ENCODE measurements at regions not wholly inside any gene's neighbourhood (a gene's known extent, or its start where the extent isn't known, plus 50 kb on each side); places are given as distances from the start of the nearest gene placed in this dataset.
"Not testable (repeated sequence)": the region's sequence is repeated elsewhere in the genome, so short reads cannot be mapped to it uniquely, and the experiment has no call there.

DNA sequence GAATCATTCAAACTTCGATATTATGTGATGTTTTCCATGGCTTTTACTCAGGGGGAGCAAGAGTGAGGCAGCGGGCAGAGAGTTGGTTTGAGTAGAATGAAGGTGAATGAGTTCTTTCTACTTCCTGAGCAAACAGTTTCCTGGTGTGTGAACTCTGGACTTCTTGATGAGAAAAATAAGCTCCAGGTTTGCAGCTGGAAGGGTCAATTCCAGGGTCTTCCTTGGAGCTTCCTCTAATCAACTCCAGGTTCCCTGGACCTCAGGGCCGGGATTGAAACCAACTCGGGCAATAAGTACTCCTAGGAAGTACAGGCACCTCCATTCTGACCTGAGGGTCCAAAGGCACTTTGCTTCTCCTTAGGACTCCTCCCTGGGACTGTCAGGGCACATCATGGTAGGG is 243.6 kb upstream of the ONECUT1 start:
- DNase-seq, result no peak
- H3K27ac Mint-ChIP-seq (ENCODE audit: unreplicated experiment), result no peak overlapping the region
- H3K27me3 Mint-ChIP-seq (ENCODE audit: unreplicated experiment), result peaks cover 6% of the 10 kb centered on the region
- H3K4me1 Mint-ChIP-seq (ENCODE audit: low read depth, unreplicated experiment), result peaks cover 7% of the 10 kb centered on the region
- no peak overlapping the region for H3K4me3 Mint-ChIP-seq (ENCODE audit: unreplicated experiment)
- no peaks in the 10 kb centered on the region for H3K9me3 Mint-ChIP-seq (ENCODE audit: unreplicated experiment)
- no peaks in the 10 kb centered on the region for H3K36me3 Mint-ChIP-seq (ENCODE audit: unreplicated experiment)
- TF ChIP-seq, protein P1, sequence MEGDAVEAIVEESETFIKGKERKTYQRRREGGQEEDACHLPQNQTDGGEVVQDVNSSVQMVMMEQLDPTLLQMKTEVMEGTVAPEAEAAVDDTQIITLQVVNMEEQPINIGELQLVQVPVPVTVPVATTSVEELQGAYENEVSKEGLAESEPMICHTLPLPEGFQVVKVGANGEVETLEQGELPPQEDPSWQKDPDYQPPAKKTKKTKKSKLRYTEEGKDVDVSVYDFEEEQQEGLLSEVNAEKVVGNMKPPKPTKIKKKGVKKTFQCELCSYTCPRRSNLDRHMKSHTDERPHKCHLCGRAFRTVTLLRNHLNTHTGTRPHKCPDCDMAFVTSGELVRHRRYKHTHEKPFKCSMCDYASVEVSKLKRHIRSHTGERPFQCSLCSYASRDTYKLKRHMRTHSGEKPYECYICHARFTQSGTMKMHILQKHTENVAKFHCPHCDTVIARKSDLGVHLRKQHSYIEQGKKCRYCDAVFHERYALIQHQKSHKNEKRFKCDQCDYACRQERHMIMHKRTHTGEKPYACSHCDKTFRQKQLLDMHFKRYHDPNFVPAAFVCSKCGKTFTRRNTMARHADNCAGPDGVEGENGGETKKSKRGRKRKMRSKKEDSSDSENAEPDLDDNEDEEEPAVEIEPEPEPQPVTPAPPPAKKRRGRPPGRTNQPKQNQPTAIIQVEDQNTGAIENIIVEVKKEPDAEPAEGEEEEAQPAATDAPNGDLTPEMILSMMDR (IDR thresholded peaks at IDR 0.05; ENCODE audit: partially characterized antibody, unreplicated experiment), result no peak

DNA sequence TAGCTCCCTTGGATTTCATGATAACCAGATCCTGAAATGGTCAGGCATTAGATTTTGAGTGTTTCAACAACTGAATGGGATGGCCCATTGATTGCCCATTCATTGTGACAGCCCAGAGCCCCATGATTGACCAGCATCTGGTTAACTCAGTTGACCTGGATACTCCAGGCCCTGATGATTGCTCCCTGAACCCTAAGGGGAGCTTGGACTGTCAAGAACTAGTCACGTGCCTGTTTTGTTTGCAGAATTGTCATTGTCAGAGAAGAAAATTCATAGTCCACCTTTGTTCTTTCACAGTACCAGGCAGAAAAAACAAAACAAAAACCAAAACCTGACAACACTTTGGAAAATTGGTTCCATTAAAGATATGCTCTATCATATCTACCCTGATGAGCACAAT is 241.3 kb upstream of the ONECUT1 start:
- H3K9me3 Mint-ChIP-seq (ENCODE audit: unreplicated experiment), result peaks cover 2% of the 10 kb centered on the region
- H3K4me3 Mint-ChIP-seq (ENCODE audit: unreplicated experiment), result no peak overlapping the region
- H3K36me3 Mint-ChIP-seq (ENCODE audit: unreplicated experiment), result no peaks in the 10 kb centered on the region
- H3K27me3 Mint-ChIP-seq (ENCODE audit: unreplicated experiment), result no peaks in the 10 kb centered on the region
- DNase-seq, result no peak
- TF ChIP-seq, protein P1 (IDR thresholded peaks at IDR 0.05; ENCODE audit: partially characterized antibody, unreplicated experiment), result no peak
- no peaks in the 10 kb centered on the region for H3K4me1 Mint-ChIP-seq (ENCODE audit: low read depth, unreplicated experiment)
- no peak overlapping the region for H3K27ac Mint-ChIP-seq (ENCODE audit: unreplicated experiment)

DNA sequence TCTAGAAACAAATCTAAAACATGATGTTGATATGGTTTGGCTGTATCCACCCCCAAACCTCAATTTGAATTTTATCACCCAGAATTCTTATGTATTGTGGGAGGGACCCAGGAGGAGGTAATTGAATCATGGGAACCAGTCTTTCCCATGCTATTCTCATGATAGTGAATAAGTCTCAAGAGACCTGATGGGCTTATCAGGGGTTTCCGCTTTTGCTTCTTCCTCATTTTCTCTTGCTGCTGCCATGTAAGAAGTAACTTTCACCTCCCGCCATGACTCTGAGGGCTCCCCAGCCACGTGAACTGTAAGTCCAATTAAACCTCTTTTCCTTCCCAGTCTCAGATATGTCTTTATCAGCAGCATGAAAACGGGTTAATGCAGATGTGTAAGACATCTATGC is 232.7 kb upstream of the ONECUT1 start:
- no peaks in the 10 kb centered on the region for H3K27me3 Mint-ChIP-seq (ENCODE audit: unreplicated experiment)
- no peak overlapping the region for H3K27ac Mint-ChIP-seq (ENCODE audit: unreplicated experiment)
- H3K4me3 Mint-ChIP-seq (ENCODE audit: unreplicated experiment), result no peak overlapping the region
- peaks cover 6% of the 10 kb centered on the region for H3K36me3 Mint-ChIP-seq (ENCODE audit: unreplicated experiment)
- TF ChIP-seq, protein P1 (IDR thresholded peaks at IDR 0.05; ENCODE audit: partially characterized antibody, unreplicated experiment), result no peak
- peaks cover 4% of the 10 kb centered on the region for H3K9me3 Mint-ChIP-seq (ENCODE audit: unreplicated experiment)
- DNase-seq, result no peak
- no peaks in the 10 kb centered on the region for H3K4me1 Mint-ChIP-seq (ENCODE audit: low read depth, unreplicated experiment)

DNA sequence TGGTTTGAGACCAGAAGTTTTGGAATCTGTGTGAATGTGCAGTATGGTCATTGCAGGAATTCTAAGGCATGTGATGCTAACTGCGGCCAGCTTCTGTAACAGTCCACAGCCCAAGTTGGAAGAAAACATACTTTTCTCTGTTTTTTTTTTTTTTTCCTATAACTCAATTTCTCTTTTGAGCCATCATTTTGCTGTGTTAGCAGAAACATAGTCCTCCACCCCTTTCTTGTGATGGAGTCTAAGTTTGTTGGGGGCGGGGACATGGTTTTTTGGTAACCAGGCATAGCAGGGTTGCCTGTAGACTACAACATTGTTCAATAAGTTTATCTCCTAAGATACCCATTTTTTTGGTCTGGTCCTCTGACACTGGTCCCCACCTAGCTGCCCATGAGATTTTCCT is 223.2 kb upstream of the ONECUT1 start:
- H3K27ac Mint-ChIP-seq (ENCODE audit: unreplicated experiment), result no peak overlapping the region
- H3K4me1 Mint-ChIP-seq (ENCODE audit: low read depth, unreplicated experiment), result no peaks in the 10 kb centered on the region
- no peak overlapping the region for H3K4me3 Mint-ChIP-seq (ENCODE audit: unreplicated experiment)
- DNase-seq, result no peak
- H3K27me3 Mint-ChIP-seq (ENCODE audit: unreplicated experiment), result no peaks in the 10 kb centered on the region
- H3K36me3 Mint-ChIP-seq (ENCODE audit: unreplicated experiment), result no peaks in the 10 kb centered on the region
- no peaks in the 10 kb centered on the region for H3K9me3 Mint-ChIP-seq (ENCODE audit: unreplicated experiment)
- TF ChIP-seq, protein P1 (IDR thresholded peaks at IDR 0.05; ENCODE audit: partially characterized antibody, unreplicated experiment), result no peak

DNA sequence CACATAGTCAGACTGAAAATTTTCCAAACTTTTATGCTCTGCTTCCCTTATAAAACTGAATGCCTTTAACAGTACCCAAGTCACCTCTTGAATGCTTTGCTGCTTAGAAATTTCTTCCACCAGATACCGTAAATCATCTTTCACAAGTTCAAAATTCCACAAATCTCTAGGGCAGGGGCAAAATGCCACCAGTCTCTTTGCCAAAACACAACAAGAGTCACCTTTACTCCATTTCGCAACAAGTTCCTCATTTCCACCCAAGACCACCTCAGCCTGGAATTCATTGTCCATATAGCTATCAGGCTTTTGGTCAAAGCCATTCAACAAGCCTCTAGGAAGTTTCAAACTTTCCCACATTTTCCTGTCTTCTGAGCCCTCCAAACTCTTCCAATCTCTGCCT is 221.6 kb upstream of the ONECUT1 start:
- H3K4me3 Mint-ChIP-seq (ENCODE audit: unreplicated experiment); H3K4me1 Mint-ChIP-seq (ENCODE audit: low read depth, unreplicated experiment); H3K9me3 Mint-ChIP-seq (ENCODE audit: unreplicated experiment); H3K36me3 Mint-ChIP-seq (ENCODE audit: unreplicated experiment); H3K27me3 Mint-ChIP-seq (ENCODE audit: unreplicated experiment); H3K27ac Mint-ChIP-seq (ENCODE audit: unreplicated experiment); DNase-seq: not testable (repeated sequence)

DNA sequence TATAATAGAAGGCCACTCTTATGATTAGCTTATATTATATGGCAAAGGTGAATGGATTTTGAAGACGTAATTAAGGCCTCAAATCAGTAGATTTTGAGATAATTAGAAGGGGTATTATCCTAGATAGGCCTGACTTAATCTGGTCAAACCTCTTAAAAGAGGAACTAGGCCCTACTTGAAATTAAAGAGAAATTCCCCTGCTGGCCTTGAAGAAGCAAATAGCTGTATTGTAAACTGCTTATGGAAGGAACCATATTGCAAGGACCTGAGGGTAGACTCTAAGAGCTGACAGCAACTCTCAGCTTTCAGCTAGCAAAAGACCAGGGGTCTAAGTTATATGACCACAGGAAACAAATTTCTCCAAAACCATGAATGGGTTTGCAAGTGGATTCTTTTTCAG is 219.0 kb upstream of the ONECUT1 start:
- Mint-ChIP-seq H3K27ac (ENCODE audit: unreplicated experiment) (no peak overlapping the region), H3K27me3 (ENCODE audit: unreplicated experiment) (no peaks in the 10 kb centered on the region), H3K36me3 (ENCODE audit: unreplicated experiment) (no peaks in the 10 kb centered on the region), H3K4me1 (ENCODE audit: low read depth, unreplicated experiment) (no peaks in the 10 kb centered on the region), H3K9me3 (ENCODE audit: unreplicated experiment) (no peaks in the 10 kb centered on the region), H3K4me3 (ENCODE audit: unreplicated experiment) (no peak overlapping the region)
- DNase-seq, result no peak
- TF ChIP-seq, protein P1 (IDR thresholded peaks at IDR 0.05; ENCODE audit: partially characterized antibody, unreplicated experiment), result no peak

Data from glutamatergic neuron (in vitro differentiated cells).